ENCODE measurements at regions not wholly inside any gene's neighbourhood (a gene's known extent, or its start where the extent isn't known, plus 50 kb on each side); places are given as distances from the start of the nearest gene placed in this dataset.

- TF ChIP-seq, protein P1, sequence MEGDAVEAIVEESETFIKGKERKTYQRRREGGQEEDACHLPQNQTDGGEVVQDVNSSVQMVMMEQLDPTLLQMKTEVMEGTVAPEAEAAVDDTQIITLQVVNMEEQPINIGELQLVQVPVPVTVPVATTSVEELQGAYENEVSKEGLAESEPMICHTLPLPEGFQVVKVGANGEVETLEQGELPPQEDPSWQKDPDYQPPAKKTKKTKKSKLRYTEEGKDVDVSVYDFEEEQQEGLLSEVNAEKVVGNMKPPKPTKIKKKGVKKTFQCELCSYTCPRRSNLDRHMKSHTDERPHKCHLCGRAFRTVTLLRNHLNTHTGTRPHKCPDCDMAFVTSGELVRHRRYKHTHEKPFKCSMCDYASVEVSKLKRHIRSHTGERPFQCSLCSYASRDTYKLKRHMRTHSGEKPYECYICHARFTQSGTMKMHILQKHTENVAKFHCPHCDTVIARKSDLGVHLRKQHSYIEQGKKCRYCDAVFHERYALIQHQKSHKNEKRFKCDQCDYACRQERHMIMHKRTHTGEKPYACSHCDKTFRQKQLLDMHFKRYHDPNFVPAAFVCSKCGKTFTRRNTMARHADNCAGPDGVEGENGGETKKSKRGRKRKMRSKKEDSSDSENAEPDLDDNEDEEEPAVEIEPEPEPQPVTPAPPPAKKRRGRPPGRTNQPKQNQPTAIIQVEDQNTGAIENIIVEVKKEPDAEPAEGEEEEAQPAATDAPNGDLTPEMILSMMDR (IDR thresholded peaks at IDR 0.05), result no peak
- TF ChIP-seq POLR2AphosphoS5 (IDR thresholded peaks at IDR 0.05) (no peak), POLR2A (IDR thresholded peaks at IDR 0.05) (no peak)
Observed at GRCh38 chr11:116302756-116303155, 470.0 kb downstream of the BUD13 start.

Data from suprapubic skin (tissue), 4 donors.